ENCODE measurements at regions not wholly inside any gene's neighbourhood (a gene's known extent, or its start where the extent isn't known, plus 50 kb on each side); places are given as distances from the start of the nearest gene placed in this dataset.

DNA sequence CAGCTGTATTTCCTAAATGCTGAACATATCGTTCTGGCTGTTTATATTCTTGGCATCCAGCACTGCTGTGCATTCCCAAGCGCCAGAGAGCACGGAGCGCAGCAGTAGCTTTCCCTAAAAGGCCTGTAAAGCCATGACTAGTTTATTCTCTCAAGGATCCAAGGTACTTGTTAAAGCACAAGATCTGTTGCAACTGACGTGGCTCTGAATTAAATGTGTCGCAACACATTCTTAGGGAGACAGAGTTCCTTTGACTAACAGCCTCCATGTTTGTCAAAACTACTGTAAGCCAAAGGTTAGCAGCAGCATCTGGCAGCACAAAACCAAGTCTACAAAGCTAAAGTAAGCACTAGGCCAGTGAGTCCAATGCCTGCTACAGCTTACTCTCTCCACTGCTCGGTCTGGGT, 188.6 kb upstream of the FN1 start:
- TF ChIP-seq FOXM1 (IDR thresholded peaks at IDR 0.05; ENCODE audit: borderline replicate concordance) (no peak), TARDBP (IDR thresholded peaks at IDR 0.05) (no peak), SP1 (IDR thresholded peaks at IDR 0.05) (no peak), HDGF (IDR thresholded peaks at IDR 0.05; ENCODE audit: borderline replicate concordance) (no peak), CTBP1 (IDR thresholded peaks at IDR 0.05; ENCODE audit: borderline replicate concordance) (no peak), NFRKB (IDR thresholded peaks at IDR 0.05) (no peak), ARNT (IDR thresholded peaks at IDR 0.05) (no peak), BHLHE40 (IDR thresholded peaks at IDR 0.05; ENCODE audit: borderline replicate concordance) (no peak)

Data from HEK293T (cell line).